ENCODE measurements at regions not wholly inside any gene's neighbourhood (a gene's known extent, or its start where the extent isn't known, plus 50 kb on each side); places are given as distances from the start of the nearest gene placed in this dataset.

DNA sequence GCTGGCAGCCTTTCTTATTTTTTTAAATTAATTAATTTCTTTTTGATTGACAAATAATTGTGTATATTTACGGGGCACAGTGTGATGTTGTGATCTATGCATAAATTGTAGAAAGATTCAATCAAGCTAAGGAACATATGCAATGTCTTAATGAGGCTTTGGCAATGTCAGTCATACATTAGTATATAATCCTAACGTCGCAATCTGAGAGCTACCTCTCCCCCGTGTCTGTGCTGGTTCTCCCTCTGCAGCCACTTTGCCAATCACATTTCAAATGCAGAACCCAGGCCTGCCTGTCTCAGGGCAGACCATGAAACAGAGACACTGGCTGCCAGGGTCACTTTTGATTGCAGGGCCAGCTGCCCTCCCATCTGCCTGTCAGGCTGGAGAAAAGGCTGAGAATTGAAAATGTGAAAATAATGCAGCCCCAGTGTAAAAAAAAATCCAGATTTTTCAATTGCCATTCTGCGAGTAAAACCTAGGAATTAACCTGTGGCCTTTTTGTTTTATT lies 56.3 kb downstream of the SLC24A2 start:
- TF ChIP-seq POLR2A (IDR thresholded peaks at IDR 0.05; ENCODE audit: low read depth, low read length) = no peak
- no peak for FAIRE-seq
- DNase-seq (ENCODE audit: insufficient read length, low spot score) = no peak

DNA sequence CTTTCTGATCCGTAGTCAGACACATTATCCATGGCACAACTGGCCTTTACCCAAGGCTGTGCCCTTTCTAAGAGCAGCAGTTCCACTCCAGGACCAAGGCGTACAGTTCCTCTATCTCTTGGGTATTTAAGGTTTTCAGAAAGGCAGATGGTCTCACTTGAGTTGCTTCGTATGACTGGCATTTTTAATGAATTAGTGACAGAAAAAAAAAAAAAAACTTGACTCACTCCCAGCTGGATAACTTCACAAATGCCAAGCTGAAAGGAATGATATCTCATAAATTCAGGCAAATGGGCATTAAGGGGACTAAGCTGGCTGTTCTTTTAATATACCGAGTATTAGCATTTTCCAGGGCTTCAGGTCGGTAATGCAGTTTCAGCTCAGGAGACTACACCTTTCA lies 60.7 kb downstream of the SLC24A2 start:
- FAIRE-seq = no peak
- TF ChIP-seq POLR2A (IDR thresholded peaks at IDR 0.05; ENCODE audit: low read depth, low read length) = no peak
- DNase-seq (ENCODE audit: insufficient read length, low spot score) = no peak

DNA sequence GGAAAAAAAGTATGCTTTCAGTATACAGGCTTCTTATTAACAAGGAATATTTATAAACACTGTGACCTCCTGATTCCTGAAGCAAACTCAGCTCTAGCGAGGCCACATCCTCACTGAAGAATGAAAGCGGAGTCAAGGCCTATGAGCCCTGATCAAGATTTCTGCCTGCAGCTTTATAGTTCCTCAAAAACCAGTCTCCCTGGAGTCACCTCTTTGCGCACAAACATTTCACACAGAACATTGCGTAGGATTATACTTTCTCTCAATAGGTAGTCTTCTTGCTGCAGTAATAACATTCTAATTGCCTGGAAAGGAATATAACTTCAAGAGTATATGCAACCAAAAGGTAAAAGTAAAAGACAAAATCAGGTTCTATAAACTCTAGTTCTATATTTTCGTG lies 62.9 kb downstream of the SLC24A2 start:
- TF ChIP-seq POLR2A (IDR thresholded peaks at IDR 0.05; ENCODE audit: low read depth, low read length) = no peak
- DNase-seq (ENCODE audit: insufficient read length, low spot score) (no peak), FAIRE-seq (no peak)

DNA sequence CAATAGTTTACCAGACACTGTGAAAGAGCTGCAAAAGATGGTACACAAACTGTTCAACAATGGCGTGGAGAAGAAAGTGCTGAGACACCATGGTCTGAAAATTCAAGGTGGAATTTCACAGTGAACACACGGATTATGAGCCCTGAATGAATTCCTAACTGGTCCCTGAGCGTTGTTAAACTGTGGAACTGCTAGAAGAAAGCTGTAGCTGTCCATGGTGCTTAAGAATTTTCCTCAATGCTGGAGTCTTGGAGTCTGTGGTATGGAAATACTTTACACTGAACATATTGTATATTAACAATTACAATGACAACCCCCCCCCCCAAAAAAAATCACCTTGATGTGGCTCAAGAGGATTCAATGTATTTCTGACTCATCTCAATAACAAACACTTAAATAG lies 68.5 kb downstream of the SLC24A2 start:
- TF ChIP-seq POLR2A (IDR thresholded peaks at IDR 0.05; ENCODE audit: low read depth, low read length) = no peak
- DNase-seq (ENCODE audit: insufficient read length, low spot score) (peak; percentile 2), FAIRE-seq (no peak)

DNA sequence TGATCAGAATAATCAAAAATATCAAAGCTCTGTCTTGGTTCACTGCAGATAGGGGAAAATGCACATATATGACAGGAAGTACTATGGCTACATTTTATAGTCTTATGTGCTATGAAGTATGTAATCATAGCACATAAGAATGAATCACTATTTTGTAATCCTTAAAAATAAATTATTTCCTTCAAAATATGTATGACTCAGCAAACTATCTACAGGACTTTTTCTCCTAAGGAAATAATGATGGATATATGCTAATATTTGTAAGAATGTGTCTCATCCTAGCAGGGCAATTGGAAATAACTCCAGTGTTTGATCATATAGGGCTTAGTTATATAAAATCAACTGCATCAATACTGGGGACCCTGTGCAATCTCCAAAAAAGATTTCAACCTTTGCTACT lies 85.1 kb downstream of the SLC24A2 start:
- TF ChIP-seq POLR2A (IDR thresholded peaks at IDR 0.05; ENCODE audit: low read depth, low read length) = no peak
- FAIRE-seq (no peak), DNase-seq (ENCODE audit: insufficient read length, low spot score) (no peak)

DNA sequence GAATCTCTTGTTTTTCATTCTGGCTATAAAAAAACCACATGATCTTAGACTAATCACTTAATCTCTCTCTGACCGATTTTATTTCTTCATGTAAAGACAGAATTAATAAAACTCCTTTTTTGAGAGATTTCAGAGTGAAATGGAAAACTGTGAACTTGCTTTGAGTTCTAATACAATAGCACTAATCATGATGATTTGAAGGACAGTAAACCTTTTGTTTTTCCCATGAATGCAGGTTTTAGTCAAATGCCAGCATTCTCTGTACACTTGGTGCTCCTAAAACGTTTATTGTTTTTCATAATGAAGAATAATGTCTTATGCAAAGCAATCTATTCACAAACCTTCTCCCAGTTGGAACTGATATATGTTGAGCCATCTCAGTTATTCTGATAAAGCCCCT lies 86.8 kb downstream of the SLC24A2 start:
- DNase-seq (ENCODE audit: insufficient read length, low spot score) (no peak), FAIRE-seq (no peak)
- TF ChIP-seq POLR2A (IDR thresholded peaks at IDR 0.05; ENCODE audit: low read depth, low read length) = no peak

DNA sequence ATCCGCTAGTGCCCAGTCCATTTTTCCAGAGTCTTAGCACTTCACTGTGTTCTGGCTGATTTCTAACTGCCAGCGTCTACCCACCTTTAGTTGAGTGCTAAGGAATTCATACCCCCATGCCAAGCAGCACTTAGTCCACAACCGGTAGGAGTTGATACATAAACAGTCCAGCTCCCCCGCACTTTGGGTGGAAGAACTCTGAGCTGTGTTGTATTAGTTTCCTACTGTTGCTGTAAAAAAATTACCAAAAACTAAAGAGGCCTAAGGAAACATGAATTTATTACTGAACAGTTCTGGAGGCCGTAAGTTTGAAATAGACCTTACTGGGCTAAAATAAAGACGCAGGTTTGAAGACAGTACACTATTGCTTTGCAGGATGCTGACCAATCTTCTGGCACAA lies 87.6 kb downstream of the SLC24A2 start:
- no peak for TF ChIP-seq POLR2A (IDR thresholded peaks at IDR 0.05; ENCODE audit: low read depth, low read length)
- DNase-seq (ENCODE audit: insufficient read length, low spot score) = no peak
- no peak for FAIRE-seq

DNA sequence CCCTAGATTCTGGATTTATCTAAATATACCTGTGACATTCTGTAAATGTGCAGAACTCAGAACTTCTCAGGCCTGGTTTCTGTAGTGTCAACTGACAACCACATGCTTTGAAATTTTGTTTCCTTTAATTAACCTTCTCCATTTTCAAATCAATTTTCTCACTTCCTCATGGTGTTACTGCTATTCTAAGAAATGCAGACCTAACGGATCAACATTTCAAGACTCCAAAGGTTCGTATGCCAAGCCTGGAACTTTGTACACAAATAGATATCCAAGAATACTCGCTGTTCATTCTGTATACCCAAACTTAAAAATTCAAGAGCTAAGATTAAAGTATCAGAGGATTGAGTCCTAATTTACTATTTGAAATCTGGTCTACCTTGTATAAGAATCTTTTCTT lies 88.1 kb downstream of the SLC24A2 start:
- no peak for TF ChIP-seq POLR2A (IDR thresholded peaks at IDR 0.05; ENCODE audit: low read depth, low read length)
- FAIRE-seq (no peak), DNase-seq (ENCODE audit: insufficient read length, low spot score) (no peak)

DNA sequence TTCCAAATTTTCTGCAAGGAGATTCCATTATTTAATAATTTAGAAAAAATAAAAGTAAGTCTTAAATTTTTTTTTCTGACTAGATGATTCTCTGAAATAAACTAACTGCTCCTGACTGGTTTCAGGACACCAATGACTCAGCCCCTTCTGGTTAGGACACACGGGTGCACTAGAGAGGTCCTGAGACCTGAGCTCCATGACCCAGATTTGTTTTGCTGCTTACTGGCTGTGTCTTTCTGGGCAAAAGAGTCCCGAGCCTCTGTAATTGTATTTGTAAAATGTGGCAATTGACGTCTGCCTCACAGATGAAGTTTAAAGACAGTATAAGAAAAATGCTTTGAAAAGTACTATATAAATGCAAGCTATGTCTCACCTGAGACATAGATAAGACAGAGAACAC lies 89.1 kb downstream of the SLC24A2 start:
- FAIRE-seq = no peak
- no peak for DNase-seq (ENCODE audit: insufficient read length, low spot score)
- no peak for TF ChIP-seq POLR2A (IDR thresholded peaks at IDR 0.05; ENCODE audit: low read depth, low read length)

DNA sequence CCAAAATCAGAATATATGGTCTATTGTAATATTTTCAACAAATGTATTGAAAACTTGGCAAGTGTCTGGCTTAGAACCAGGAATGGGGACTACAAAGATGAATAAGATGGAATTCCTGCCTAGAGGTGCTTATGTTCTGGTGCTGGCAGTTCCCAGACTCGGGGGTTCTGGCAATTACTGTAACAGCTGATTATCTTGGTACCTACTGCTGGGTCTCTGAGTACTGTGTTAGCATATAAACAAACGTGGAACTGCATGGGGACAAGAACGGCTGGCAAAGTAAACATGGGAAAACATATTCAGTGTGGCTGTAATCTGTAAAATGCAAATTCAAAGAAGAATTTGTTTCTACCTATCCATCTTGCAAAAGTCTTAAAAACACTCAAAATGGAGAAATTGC lies 89.9 kb downstream of the SLC24A2 start:
- TF ChIP-seq POLR2A (IDR thresholded peaks at IDR 0.05; ENCODE audit: low read depth, low read length) = no peak
- DNase-seq (ENCODE audit: insufficient read length, low spot score) (no peak), FAIRE-seq (no peak)

DNA sequence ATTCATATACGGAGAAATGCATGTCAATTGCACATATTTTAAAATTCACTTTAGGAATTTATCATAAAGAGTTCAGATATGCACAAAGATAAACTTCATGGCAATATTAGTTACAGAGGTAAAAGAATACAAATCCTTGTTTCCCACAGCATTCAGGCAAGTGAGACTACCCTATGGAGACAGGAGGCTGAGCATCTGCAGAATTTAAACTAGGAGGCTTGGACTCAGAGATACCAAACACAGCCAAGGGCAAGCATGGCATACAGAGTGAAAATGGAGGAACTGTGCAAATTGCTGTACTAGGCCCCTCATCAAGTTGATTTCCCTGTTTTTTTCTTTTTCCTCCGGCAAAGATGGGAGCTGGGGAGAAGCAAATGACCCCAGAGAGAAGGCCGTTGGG lies 94.2 kb downstream of the SLC24A2 start:
- TF ChIP-seq POLR2A (IDR thresholded peaks at IDR 0.05; ENCODE audit: low read depth, low read length) = no peak
- no peak for DNase-seq (ENCODE audit: insufficient read length, low spot score)
- no peak for FAIRE-seq

DNA sequence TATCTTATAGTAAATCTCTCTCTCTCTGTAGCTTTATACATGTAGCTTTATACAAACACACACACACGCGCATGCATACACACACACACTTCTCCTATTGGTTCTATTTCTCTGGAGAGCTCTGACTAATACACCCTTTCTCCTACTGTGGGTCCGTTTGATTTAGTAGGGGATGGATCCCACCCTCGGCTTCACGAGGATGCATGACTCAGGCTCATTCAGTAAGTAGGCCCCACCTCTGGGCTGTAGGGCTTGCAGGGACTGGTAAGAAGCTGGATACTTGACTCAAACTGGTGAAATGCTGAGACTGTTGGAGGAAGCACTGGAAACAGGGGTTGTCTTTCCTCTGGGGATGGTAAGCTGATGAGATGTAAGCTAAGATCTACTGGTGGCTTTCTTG lies 98.7 kb downstream of the SLC24A2 start:
- peak; percentile 27 for FAIRE-seq
- TF ChIP-seq POLR2A (IDR thresholded peaks at IDR 0.05; ENCODE audit: low read depth, low read length) = no peak
- DNase-seq (ENCODE audit: insufficient read length, low spot score) = no peak

DNA sequence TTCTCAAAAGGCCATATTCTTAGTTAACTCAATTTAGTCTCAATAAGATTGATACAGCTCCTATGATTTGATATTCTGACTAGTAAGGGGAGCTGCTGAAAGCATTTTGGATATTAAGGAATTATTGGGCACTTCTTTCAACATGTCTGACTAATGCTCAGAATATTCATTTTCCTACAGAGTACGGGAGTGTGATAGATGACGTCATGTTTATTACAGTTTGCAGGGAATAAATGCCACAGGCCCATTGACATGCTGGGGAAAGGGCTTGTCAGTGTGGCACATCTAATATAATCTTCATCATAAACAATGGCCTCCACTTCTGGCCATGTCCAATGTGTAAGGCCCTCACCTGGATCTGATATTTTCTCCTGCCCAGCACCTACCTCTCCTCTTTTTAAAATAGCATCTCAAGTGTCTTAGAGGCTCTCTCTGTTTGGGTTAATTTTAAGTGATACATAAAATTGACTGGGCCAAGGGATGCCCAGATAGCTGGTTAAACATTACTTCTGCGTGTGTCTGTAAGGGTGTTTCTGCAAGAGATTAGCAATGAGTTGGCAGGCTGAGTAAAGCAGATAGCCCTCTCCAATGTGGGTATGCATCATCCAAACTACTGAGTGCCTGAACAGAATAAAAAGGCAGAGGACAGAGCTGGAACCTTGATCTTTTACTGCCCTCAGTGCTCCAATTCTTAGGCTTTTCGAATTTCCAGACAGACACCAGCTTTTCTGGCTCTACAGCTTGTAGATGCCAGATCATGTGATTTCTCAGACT lies 99.3 kb downstream of the SLC24A2 start:
- DNase-seq (ENCODE audit: insufficient read length, low spot score) (peak; percentile 18), FAIRE-seq (no peak)
- TF ChIP-seq POLR2A (IDR thresholded peaks at IDR 0.05; ENCODE audit: low read depth, low read length) = no peak

DNA sequence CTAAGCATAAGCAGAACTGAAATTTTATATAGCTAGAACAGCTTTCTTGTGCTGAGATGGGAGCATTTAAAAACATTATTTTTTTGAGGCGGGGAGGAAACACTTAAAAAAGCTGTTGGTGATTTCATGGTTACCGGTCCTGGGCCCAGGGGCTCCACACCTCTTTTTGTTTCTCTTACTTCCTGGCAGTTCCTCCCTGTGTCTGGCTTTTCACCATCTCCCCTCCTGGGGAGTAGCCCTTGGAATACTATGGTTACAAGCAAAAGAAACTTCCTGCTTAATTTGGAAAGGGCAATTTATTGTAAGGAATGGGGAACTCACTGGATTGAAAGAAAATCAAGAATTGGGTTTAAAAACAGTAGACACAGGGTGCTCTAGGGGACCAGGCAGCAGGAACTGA lies 105.1 kb downstream of the SLC24A2 start:
- no peak for FAIRE-seq

DNA sequence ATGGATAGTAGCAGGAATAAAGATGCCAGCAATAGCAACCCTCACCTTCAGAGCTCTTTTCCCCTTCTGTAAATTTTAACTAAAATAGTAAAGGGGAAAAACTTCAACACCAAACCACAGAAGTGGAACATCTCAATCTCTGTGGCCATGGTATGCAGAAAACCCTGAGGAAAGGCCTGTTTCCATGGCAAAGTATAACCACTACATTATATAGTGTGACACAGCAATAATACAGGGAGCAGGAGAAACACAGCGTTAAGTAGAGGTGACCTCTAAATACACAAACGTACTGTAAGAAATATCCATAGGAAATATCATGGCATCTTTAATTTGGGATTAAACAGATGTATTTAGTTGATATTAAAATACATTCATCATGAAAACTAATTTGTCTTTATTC lies 106.4 kb downstream of the SLC24A2 start:
- DNase-seq (ENCODE audit: insufficient read length, low spot score) = no peak
- no peak for FAIRE-seq
- TF ChIP-seq POLR2A (IDR thresholded peaks at IDR 0.05; ENCODE audit: low read depth, low read length) = no peak

More for the DNA sequence above, 105.1 kb downstream of the SLC24A2 start:
- TF ChIP-seq POLR2A (IDR thresholded peaks at IDR 0.05; ENCODE audit: low read depth, low read length) = no peak
- no peak for DNase-seq (ENCODE audit: insufficient read length, low spot score)
